HepG2 (cell line): ENCODE measurements at regions not wholly inside any gene's neighbourhood (a gene's known extent, or its start where the extent isn't known, plus 50 kb on each side); places are given as distances from the start of the nearest gene placed in this dataset.
"Not testable (repeated sequence)": the region's sequence is repeated elsewhere in the genome, so short reads cannot be mapped to it uniquely, and the experiment has no call there.

Experiments used
- ATAC-seq: fragments of 200-7000 bp; cut with Tn5 transposase; 3 replicates; pipeline ENCODE4 v1.9.1; 2020; ENCODE audit warnings: mild to moderate bottlenecking, moderate library complexity
- BruUV-seq: library from RNA; stranded (reverse); fragments of 400-500 nt; replicated peaks from 2 replicates; lab custom pipeline; 2021; lab: Mats Ljungman, UMichigan
- CTCF ChIA-PET: fragments of 300-600 bp; formaldehyde crosslinking; extraction: SDS; loops from one replicate; lab custom pipeline; 2021; ENCODE audit warnings: low total read pairs, inconsistent platforms, low intra/inter-chr PET ratio; lab: Yijun Ruan, JAX
- POLR2A ChIA-PET: fragments of 350-600 bp; sonication (Branson Sonifier 250); formaldehyde crosslinking; loops from one replicate; lab custom pipeline; 2020; ENCODE audit warnings: antibody characterized with exemption, inconsistent platforms; lab: Yijun Ruan, JAX
- DNase-seq: peaks from one replicate; pipeline ENCODE4 v3.0.0-alpha.2; 2015; ENCODE audit warnings: low spot score
- FAIRE-seq: peaks from 3 replicates; lab custom pipeline; 2011; peaks lifted over from hg19 to GRCh38; lab: Jason Lieb, UNC
- H2AFZ ChIP-seq: one replicate; pipeline ENCODE4 v1.6.1; 2011; ENCODE audit warnings: low read length, inconsistent platforms
- H3K27ac ChIP-seq: fragments of 300-600 bp; 3 replicates; pipeline ENCODE4 v1.8.0; 2011; ENCODE audit warnings: mixed run types, mild to moderate bottlenecking, mixed read lengths, low read length, inconsistent platforms; ENCODE audit not compliant: insufficient read depth; ENCODE audit errors: extremely low read length
- H3K27me3 ChIP-seq, 2 experiments: fragments of 200-600 bp in 1 of 2; 2 replicates in 1 of 2; 3 replicates in 1 of 2; pipeline versions ENCODE4 v1.6.0 to v1.8.0; 2011; ENCODE audit warnings: low read length in 2 of 2, mild to moderate bottlenecking in 2 of 2, moderate library complexity in 2 of 2, inconsistent platforms in 1 of 2; ENCODE audit not compliant: insufficient read depth in 2 of 2, control insufficient read depth in 1 of 2
- H3K36me3 ChIP-seq, 2 experiments: fragments of 200-600 bp in 1 of 2; replicated peaks in 1 of 2; 2 replicates in 1 of 2; 3 replicates in 1 of 2; pipeline versions ENCODE4 v1.5.1 to v1.8.0; 2011; ENCODE audit warnings: low read length in 2 of 2, inconsistent platforms in 1 of 2; ENCODE audit not compliant: insufficient read depth in 2 of 2, control insufficient read depth in 1 of 2
- H3K4me1 ChIP-seq: 2 replicates; pipeline ENCODE4 v1.5.1; 2012; ENCODE audit warnings: low read length, inconsistent platforms; ENCODE audit not compliant: insufficient read depth
- H3K4me2 ChIP-seq: 2 replicates; pipeline ENCODE4 v1.6.0; 2011; ENCODE audit warnings: low read depth, low read length, inconsistent platforms
- H3K4me3 ChIP-seq, 3 experiments: fragments of 200-600 bp in 1 of 3; sonication (generic), shearing (Covaris generic) in 1 of 3; replicated peaks in 1 of 3; 2 replicates each; pipeline ENCODE4 v1.5.1; 2011 to 2016; ENCODE audit warnings: low read length in 3 of 3, inconsistent platforms in 2 of 3, low read depth in 2 of 3, mild to moderate bottlenecking in 2 of 3, control low read depth in 1 of 3, mixed read lengths in 1 of 3; ENCODE audit not compliant: insufficient read depth in 1 of 3
- H3K79me2 ChIP-seq: one replicate; pipeline ENCODE4 v1.6.1; 2011; ENCODE audit warnings: low read length, inconsistent platforms; ENCODE audit not compliant: insufficient read depth
- H3K9ac ChIP-seq: 2 replicates; pipeline ENCODE4 v1.6.0; 2011; ENCODE audit warnings: mild to moderate bottlenecking, low read depth, low read length, inconsistent platforms; ENCODE audit not compliant: insufficient read depth
- H3K9me3 ChIP-seq: 2 replicates; pipeline ENCODE4 v1.5.1; 2012; ENCODE audit warnings: mild to moderate bottlenecking, low read length
- H4K20me1 ChIP-seq: 2 replicates; pipeline ENCODE4 v1.6.0; 2011; ENCODE audit warnings: inconsistent platforms, mild to moderate bottlenecking, low read length, moderate library complexity; ENCODE audit not compliant: insufficient read depth
- LCORL ChIP-seq, 2 experiments: fragments of 450-650 bp in 1 of 2; sonication (generic) in 1 of 2; formaldehyde crosslinking in 1 of 2; IDR thresholded peaks; 2 replicates each; pipeline versions ENCODE4 v1.5.0 to v1.6.1; 2017 to 2020; ENCODE audit warnings: antibody characterized with exemption in 1 of 2, missing genetic modification reagents in 1 of 2
- WGBS: methylation state at CpG from one replicate; pipeline ENCODE4 v1.1.6; 2017; ENCODE audit warnings: low lambda C conversion rate; 5-methylcytosine and 5-hydroxymethylcytosine counted together
- in situ Hi-C: cut with HindIII; loops from 2 replicates; pipeline ENCODE4 v1.10.0; 2017; ENCODE audit warnings: low pct_unique_long_range_greater_than_20kb; ENCODE audit not compliant: extremely low pct_ligation_motif_present
- intact Hi-C: fragments of 100-400 bp; cut with micrococcal nuclease; formaldehyde crosslinking; loops from one replicate; pipeline ENCODE4 v1.10.0; 2022; ENCODE audit not compliant: unreplicated experiment

DNA sequence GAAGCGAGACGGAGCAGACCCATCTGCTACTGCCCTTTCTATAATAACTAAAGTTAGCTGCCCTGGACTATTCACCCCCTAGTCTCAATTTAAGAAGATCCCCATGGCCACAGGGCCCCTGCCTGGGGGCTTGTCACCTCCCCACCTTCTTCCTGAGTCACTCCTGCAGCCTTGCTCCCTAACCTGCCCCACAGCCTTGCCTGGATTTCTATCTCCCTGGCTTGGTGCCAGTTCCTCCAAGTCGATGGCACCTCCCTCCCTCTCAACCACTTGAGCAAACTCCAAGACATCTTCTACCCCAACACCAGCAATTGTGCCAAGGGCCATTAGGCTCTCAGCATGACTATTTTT lies 267.2 kb downstream of the OR4F29 start:
- FAIRE-seq; H3K27ac ChIP-seq; intact Hi-C loops; H3K9me3 ChIP-seq; DNase-seq; in situ Hi-C loops; POLR2A ChIA-PET; H3K79me2 ChIP-seq; H3K9ac ChIP-seq; H3K4me1 ChIP-seq; H3K4me3 ChIP-seq; H3K36me3 ChIP-seq; H2AFZ ChIP-seq; H4K20me1 ChIP-seq; ATAC-seq; CTCF ChIA-PET; H3K27me3 ChIP-seq; H3K4me2 ChIP-seq; TF ChIP-seq LCORL (CRISPR knock-in tag; IDR thresholded peaks at IDR 0.05): not testable (repeated sequence)
- 56% methylated on average over 1 of the region's 3 CpGs for WGBS
- 0 out of 2 replicates have a peak, but pooled peaks have one; percentile 33 for TF ChIP-seq LCORL (IDR thresholded peaks at IDR 0.05)
- TSS peak; percentile 34 for BruUV-seq

DNA sequence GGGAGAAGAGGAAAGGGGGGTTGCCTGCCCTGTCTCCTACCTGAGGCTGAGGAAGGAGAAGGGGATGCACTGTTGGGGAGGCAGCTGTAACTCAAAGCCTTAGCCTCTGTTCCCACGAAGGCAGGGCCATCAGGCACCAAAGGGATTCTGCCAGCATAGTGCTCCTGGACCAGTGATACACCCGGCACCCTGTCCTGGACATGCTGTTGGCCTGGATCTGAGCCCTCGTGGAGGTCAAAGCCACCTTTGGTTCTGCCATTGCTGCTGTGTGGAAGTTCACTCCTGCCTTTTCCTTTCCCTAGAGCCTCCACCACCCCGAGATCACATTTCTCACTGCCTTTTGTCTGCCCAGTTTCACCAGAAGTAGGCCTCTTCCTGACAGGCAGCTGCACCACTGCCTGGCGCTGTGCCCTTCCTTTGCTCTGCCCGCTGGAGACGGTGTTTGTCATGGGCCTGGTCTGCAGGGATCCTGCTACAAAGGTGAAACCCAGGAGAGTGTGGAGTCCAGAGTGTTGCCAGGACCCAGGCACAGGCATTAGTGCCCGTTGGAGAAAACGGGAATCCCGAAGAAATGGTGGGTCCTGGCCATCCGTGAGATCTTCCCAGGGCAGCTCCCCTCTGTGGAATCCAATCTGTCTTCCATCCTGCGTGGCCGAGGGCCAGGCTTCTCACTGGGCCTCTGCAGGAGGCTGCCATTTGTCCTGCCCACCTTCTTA lies 267.7 kb downstream of the OR4F29 start:
- H3K4me1 ChIP-seq, H3K4me3 ChIP-seq, H3K36me3 ChIP-seq, FAIRE-seq, POLR2A ChIA-PET, H3K79me2 ChIP-seq, H3K27ac ChIP-seq, H3K9me3 ChIP-seq, H4K20me1 ChIP-seq, H3K9ac ChIP-seq, H3K4me2 ChIP-seq, DNase-seq, intact Hi-C loops, in situ Hi-C loops, BruUV-seq, H3K27me3 ChIP-seq, ATAC-seq, H2AFZ ChIP-seq, CTCF ChIA-PET: not testable (repeated sequence)
- 87% methylated on average over 9 of the region's 13 CpGs for WGBS

DNA sequence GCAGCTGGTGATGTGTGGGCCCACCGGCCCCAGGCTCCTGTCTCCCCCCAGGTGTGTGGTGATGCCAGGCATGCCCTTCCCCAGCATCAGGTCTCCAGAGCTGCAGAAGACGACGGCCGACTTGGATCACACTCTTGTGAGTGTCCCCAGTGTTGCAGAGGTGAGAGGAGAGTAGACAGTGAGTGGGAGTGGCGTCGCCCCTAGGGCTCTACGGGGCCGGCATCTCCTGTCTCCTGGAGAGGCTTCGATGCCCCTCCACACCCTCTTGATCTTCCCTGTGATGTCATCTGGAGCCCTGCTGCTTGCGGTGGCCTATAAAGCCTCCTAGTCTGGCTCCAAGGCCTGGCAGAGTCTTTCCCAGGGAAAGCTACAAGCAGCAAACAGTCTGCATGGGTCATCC lies 268.4 kb downstream of the OR4F29 start:
- ATAC-seq, H3K9ac ChIP-seq, H3K4me2 ChIP-seq, H3K4me1 ChIP-seq, H2AFZ ChIP-seq, POLR2A ChIA-PET, H3K4me3 ChIP-seq, FAIRE-seq, H3K36me3 ChIP-seq, intact Hi-C loops, in situ Hi-C loops, H4K20me1 ChIP-seq, H3K27me3 ChIP-seq, H3K79me2 ChIP-seq, H3K27ac ChIP-seq, H3K9me3 ChIP-seq, BruUV-seq, DNase-seq, CTCF ChIA-PET: not testable (repeated sequence)
- WGBS = 93% methylated on average over 5 of the region's 10 CpGs

DNA sequence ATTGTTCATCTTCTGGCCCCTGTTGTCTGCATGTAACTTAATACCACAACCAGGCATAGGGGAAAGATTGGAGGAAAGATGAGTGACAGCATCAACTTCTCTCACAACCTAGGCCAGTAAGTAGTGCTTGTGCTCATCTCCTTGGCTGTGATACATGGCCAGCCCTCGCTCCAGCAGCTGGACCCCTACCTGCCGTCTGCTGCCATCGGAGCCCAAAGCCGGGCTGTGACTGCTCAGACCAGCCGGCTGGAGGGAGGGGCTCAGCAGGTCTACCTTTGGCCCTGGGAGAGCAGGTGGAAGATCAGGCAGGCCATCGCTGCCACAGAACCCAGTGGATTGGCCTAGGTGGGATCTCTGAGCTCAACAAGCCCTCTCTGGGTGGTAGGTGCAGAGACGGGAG lies 268.8 kb downstream of the OR4F29 start:
- 70% methylated on average over 1 of the region's 7 CpGs for WGBS
- H3K36me3 ChIP-seq, intact Hi-C loops, H3K9ac ChIP-seq, DNase-seq, POLR2A ChIA-PET, H3K9me3 ChIP-seq, H3K4me3 ChIP-seq, H3K4me2 ChIP-seq, H3K27me3 ChIP-seq, H3K27ac ChIP-seq, H3K4me1 ChIP-seq, H4K20me1 ChIP-seq, in situ Hi-C loops, H3K79me2 ChIP-seq, CTCF ChIA-PET, ATAC-seq, FAIRE-seq, BruUV-seq, H2AFZ ChIP-seq: not testable (repeated sequence)
